Fibroblast of lung (primary cell): ENCODE measurements at regions not wholly inside any gene's neighbourhood (a gene's known extent, or its start where the extent isn't known, plus 50 kb on each side); places are given as distances from the start of the nearest gene placed in this dataset.

Experiments used
- CTCF ChIP-seq, 2 donors: IDR thresholded peaks in 1 of 2; conservative IDR thresholded peaks in 1 of 2; 1 replicate in 1 of 2; 2 replicates in 1 of 2; pipeline ENCODE4 v1.5.1; 2011 to 2012; ENCODE audit warnings: low read length in 2 of 2, control low read depth in 1 of 2, inconsistent platforms in 1 of 2, low read depth in 1 of 2, mild to moderate bottlenecking in 1 of 2
- EZH2 ChIP-seq: IDR thresholded peaks from 2 replicates; pipeline ENCODE4 v1.5.1; 2012; ENCODE audit warnings: low read length, control low read depth, mild to moderate bottlenecking; ENCODE audit errors: missing control alignments

- TF ChIP-seq CTCF (conservative IDR thresholded peaks at IDR 0.05 in 1 of 2, IDR thresholded peaks at IDR 0.05 in 1 of 2; ENCODE audit: low read depth in 1 of 2, low read length in 2 of 2), result no peak
- TF ChIP-seq EZH2, result no peak
Observed at GRCh38 chr7:49245062-49245461, 320.7 kb downstream of the CDC14C start.
